GM19463 (cell line): ENCODE measurements at regions not wholly inside any gene's neighbourhood (a gene's known extent, or its start where the extent isn't known, plus 50 kb on each side); places are given as distances from the start of the nearest gene placed in this dataset.
"Not testable (repeated sequence)": the region's sequence is repeated elsewhere in the genome, so short reads cannot be mapped to it uniquely, and the experiment has no call there.

Experiments
- ATAC-seq: cut with Tn5 transposase; IDR thresholded peaks from one replicate; pipeline ENCODE4 v1.9.1; 2021; ENCODE audit warnings: mild to moderate bottlenecking, moderate library complexity; ENCODE audit not compliant: unreplicated experiment

DNA sequence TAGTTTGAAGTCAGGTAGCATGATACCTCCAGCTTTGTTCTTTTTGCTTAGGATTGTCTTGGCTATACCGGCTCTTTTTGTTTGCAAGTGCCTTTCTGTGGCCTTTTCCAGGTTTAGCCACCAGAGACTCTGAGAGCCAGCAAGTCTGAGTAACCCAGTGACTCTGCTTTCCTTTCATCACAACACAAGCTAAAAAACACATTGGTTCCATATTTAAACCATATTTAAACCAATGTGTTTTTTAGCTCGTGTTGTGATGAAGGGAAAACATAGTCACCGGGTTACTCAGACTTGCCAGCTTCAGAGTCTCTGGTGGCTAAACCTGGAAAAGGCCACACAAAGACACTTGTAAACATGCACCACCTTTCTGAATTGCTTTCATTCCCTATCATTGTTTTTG lies 493.3 kb downstream of the NTRK2 start:
- no peak for ATAC-seq

GRCh38 chr9:85160944-85161343 lies 491.4 kb downstream of the NTRK2 start:
- ATAC-seq = not testable (repeated sequence)

GRCh38 chr9:85158512-85158911 lies 489.0 kb downstream of the NTRK2 start:
- ATAC-seq = no peak

DNA sequence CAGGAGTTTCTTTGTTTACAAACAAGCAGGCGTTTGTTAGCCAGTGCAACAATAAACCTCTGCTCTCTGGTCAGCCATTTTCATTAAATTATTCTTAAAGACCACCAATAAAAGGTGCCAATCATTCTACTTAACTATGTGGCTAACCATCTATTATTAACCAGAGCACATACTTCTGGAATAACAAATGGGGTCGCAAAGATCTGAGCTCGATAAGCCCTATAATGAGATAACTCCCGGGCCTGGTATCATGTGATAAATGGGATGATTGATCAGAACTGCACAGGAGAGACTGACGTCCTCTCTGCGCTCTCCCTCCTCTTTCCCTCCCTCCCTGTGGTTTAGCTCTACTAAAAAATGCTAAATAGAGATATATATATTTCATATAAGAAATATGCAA lies 488.2 kb downstream of the NTRK2 start:
- no peak for ATAC-seq

- ATAC-seq = no peak
Observed at GRCh38 chr9:85156652-85157051, 487.1 kb downstream of the NTRK2 start.

- no peak for ATAC-seq
Observed at GRCh38 chr9:85155352-85155751, 485.8 kb downstream of the NTRK2 start.

GRCh38 chr9:85151741-85152140 lies 482.2 kb downstream of the NTRK2 start:
- ATAC-seq = no peak

DNA sequence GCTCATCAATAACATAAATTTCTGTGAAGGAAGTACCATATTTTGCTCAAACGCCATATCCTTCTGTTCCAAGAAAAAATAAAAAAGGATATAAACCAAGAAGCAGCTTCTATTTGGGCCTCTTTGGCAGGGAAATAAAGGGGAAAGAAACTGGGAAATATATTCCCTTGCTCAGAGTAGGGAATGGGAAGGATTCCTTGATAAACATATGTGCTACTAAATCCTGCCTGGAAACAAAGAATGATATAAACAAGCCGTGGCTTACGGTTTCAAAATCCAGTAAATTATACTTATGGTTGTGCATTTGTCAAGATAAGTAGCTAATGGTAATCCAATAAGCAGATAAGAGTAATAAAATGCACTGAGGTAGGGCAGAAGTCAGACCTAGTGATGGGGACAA lies 481.6 kb downstream of the NTRK2 start:
- ATAC-seq = no peak

- no peak for ATAC-seq
Observed at GRCh38 chr9:85147046-85147640, 477.6 kb downstream of the NTRK2 start.

DNA sequence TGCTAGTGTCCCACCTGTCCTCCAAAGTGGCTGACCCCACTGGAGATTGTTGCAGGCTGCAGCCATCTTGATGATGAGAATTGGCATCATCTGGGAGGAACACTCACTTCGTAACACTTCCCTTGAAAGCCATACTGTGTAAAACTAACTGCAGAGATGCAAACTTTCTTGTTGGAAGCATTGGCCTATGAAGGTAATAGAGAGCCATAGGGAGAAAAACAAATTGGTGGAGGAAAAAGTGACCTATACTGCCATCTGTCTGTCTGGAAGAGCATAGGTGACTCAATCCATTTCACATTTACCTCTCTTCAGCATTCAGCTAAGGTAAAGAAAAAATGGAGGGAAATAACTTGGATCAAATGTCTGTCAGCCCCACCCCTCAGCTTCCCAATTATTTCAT lies 473.4 kb downstream of the NTRK2 start:
- no peak for ATAC-seq

DNA sequence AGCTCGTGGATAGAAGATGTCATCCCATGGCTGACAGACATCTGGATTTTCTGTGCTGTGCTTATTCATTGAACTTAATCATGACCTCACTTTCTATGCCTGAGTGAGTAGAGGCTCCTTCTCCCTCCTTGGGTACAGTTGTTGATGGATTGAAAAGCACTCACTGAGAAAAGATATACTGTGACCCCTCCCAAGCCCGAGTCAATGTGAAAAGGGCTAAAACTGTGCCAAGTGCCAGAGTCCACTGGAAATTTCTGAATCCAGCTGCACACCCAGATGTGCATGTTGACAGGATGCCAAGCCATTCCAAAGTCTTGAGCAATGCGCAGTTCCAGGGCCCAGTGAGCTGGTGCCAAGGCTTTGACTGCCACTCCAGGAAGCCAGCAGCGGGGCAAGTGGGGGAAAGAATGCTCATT lies 473.0 kb downstream of the NTRK2 start:
- ATAC-seq = no peak

- no peak for ATAC-seq
Observed at GRCh38 chr9:85137696-85138095, 468.2 kb downstream of the NTRK2 start.

DNA sequence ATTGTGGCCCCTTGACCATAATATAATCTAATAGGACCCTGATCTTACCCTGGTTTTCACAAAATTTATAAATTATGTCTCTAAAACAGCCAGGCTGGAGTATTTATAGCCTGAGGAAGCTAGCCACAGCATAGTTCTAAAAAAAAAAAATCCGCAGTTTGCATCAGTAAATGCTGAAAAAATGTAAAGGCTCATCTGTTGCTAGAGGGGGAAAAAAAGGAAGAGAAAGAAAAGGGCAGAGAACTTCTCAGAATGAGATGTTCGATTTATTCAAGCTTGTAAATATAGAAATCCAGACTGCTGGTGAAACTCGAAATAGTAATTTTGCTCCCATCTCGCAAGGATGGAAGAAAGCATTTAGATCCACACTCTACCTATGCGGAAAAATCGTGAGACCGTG lies 467.5 kb downstream of the NTRK2 start:
- ATAC-seq = no peak

GRCh38 chr9:85136507-85136906 lies 467.0 kb downstream of the NTRK2 start:
- no peak for ATAC-seq

DNA sequence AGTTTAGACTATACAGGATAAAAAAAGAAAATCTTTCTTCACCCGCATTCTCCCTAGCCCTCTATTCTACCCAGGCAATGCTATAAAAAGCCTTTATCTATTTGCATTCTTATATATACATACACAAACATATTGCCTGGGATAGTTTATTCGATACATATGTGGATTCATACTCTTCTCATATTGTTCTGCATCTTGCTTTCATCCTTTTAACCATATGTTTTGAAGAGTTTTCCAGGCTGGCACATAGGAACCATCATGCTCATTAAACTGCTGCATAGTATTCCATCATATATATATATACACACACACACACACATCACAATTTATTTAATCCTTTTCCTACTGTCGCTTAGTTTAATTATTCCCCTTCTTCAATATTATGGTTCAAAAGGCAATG lies 461.2 kb downstream of the NTRK2 start:
- no peak for ATAC-seq

- no peak for ATAC-seq
Observed at GRCh38 chr9:85130260-85130659, 460.7 kb downstream of the NTRK2 start.

DNA sequence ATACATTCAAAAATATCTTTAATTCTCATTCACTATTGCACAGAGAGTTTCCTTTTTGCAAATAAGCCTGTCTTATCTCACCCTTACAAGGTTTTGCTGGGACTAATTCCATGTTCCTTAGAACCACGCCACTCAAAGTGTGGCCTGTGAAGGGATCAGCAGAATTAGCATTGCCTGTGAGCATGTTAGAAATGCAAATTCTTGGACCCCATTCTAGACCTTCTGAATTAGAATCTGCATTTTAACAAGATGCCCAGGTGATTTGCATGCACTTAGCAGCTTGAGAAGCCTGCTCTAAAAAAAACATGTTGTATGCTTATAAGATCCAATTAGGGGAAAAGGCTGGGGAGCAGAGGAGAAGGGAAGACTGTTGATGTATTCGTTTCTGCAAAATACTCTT lies 460.0 kb downstream of the NTRK2 start:
- no peak for ATAC-seq

DNA sequence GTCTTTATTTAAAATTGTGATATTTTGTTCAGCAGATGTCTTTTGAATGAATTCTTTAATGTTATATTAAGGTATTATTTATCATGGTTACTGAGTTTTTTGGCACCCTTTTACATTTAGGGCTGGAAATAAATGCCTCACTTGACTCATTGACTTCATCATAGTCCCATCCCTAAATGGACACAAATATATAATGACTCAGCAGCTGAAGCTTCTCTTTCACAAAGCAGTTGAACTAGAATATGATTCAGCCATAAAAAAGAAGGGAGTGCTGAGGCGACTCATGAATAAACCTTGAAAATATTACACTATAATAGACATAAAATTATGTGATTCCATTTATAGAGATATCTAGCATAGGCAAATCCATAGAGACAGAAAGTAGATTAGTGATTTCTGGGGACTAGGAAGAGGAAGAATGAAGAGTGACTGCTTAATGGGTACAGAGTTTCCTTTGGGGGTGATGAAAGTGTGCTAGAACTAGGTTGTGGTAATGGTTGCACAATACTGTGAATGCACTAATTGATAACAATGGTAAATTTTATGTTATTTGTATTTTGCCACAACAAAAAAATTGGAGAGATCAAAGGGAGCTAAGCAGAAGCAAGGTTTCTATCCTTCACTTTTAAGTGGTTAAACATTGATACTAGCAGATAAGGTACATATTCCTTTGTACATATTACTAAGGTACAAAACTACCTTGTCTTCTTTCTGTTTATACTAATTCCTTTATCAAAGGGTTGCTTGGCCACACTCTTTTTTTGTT lies 449.6 kb downstream of the NTRK2 start:
- ATAC-seq = no peak

- no peak for ATAC-seq
Observed at GRCh38 chr9:85117831-85118230, 448.3 kb downstream of the NTRK2 start.

- no peak for ATAC-seq
Observed at GRCh38 chr9:85115473-85115872, 445.9 kb downstream of the NTRK2 start.

GRCh38 chr9:85114799-85115198 lies 445.3 kb downstream of the NTRK2 start:
- ATAC-seq = no peak

GRCh38 chr9:85112933-85113418 lies 443.4 kb downstream of the NTRK2 start:
- ATAC-seq = no peak

- no peak for ATAC-seq
Observed at GRCh38 chr9:85112391-85112790, 442.9 kb downstream of the NTRK2 start.
